Panc1 (cell line): ENCODE measurements at regions not wholly inside any gene's neighbourhood (a gene's known extent, or its start where the extent isn't known, plus 50 kb on each side); places are given as distances from the start of the nearest gene placed in this dataset.
"Not testable (repeated sequence)": the region's sequence is repeated elsewhere in the genome, so short reads cannot be mapped to it uniquely, and the experiment has no call there.

Source experiments
- ATAC-seq: fragments of 200-7000 bp; cut with Tn5 transposase; 2 replicates; pipeline ENCODE4 v1.9.1; 2020; ENCODE audit warnings: mild to moderate bottlenecking, moderate library complexity
- BruUV-seq: library from RNA; stranded (reverse); fragments of 400-500 nt; replicated peaks from 2 replicates; lab custom pipeline; 2021; lab: Mats Ljungman, UMichigan
- CTCF ChIA-PET: fragments of 300-600 bp; sonication (Branson Sonifier 250); formaldehyde crosslinking; loops from one replicate; lab custom pipeline; 2022; ENCODE audit warnings: antibody characterized with exemption; lab: Charles Lee
- POLR2A ChIA-PET: fragments of 300-600 bp; sonication (Branson Sonifier 250); formaldehyde crosslinking; loops from one replicate; lab custom pipeline; 2022; ENCODE audit warnings: antibody characterized with exemption; lab: Charles Lee
- DNase-seq: peaks from one replicate; pipeline ENCODE4 v3.0.0-alpha.2; 2010; ENCODE audit warnings: low read depth, low spot score
- H3K27ac ChIP-seq: 2 replicates; pipeline ENCODE4 v1.5.1; 2011; ENCODE audit warnings: mild to moderate bottlenecking, low read length, inconsistent platforms
- H3K27me3 ChIP-seq: fragments of 200-500 bp; sonication (Bioruptor generic); 2 replicates; pipeline ENCODE4 v1.6.0; 2014; ENCODE audit warnings: low read length, inconsistent platforms; ENCODE audit not compliant: control insufficient read depth, insufficient read depth
- H3K36me3 ChIP-seq: fragments of 200-500 bp; sonication (Bioruptor generic); 2 replicates; pipeline ENCODE4 v1.5.1; 2014; ENCODE audit warnings: inconsistent platforms, mild to moderate bottlenecking, low read length, moderate library complexity; ENCODE audit not compliant: control insufficient read depth, insufficient read depth
- H3K4me1 ChIP-seq: 2 replicates; pipeline ENCODE4 v1.5.1; 2011; ENCODE audit warnings: inconsistent platforms, mild to moderate bottlenecking, low read length, moderate library complexity; ENCODE audit not compliant: control insufficient read depth, insufficient read depth
- H3K4me3 ChIP-seq, 2 experiments: 2 replicates each; pipeline ENCODE4 v1.5.1; 2011 to 2012; ENCODE audit warnings: low read depth in 2 of 2, low read length in 2 of 2, mild to moderate bottlenecking in 2 of 2, inconsistent platforms in 1 of 2, moderate library complexity in 1 of 2
- H3K9me3 ChIP-seq: fragments of 200-500 bp; sonication (Bioruptor generic); 2 replicates; pipeline ENCODE4 v1.5.1; 2014; ENCODE audit warnings: low read depth, mild to moderate bottlenecking, inconsistent platforms, low read length, moderate library complexity; ENCODE audit not compliant: control insufficient read depth, insufficient read depth
- POLR2AphosphoS5 ChIP-seq: IDR thresholded peaks from 2 replicates; pipeline ENCODE4 v1.6.1; 2012; ENCODE audit warnings: mild to moderate bottlenecking, low read depth, low read length, moderate library complexity
- SIN3A ChIP-seq: IDR thresholded peaks from 2 replicates; pipeline ENCODE4 v1.6.1; 2012; ENCODE audit warnings: low read depth, mild to moderate bottlenecking, low read length, moderate library complexity, borderline replicate concordance; ENCODE audit not compliant: insufficient read depth
- TCF7L2 ChIP-seq: IDR thresholded peaks from 2 replicates; pipeline ENCODE4 v1.6.1; 2011; ENCODE audit warnings: mild to moderate bottlenecking, low read depth, low read length, inconsistent platforms
- in situ Hi-C: cut with HindIII; loops from 2 replicates; pipeline ENCODE4 v1.10.0; 2016; ENCODE audit warnings: low sequenced_read_pairs, low pct_unique_long_range_greater_than_20kb
- intact Hi-C: fragments of 100-400 bp; cut with micrococcal nuclease; formaldehyde crosslinking; loops from one replicate; pipeline ENCODE4 v1.10.0; 2022; ENCODE audit not compliant: unreplicated experiment
- TF ChIP-seq, protein P1 (sequence below), 2 experiments: IDR thresholded peaks; 2 replicates each; pipeline ENCODE4 v1.6.1; 2011 to 2012; ENCODE audit warnings: low read depth in 2 of 2, control low read depth in 1 of 2, low read length in 1 of 2, mild to moderate bottlenecking in 1 of 2, moderate library complexity in 1 of 2; ENCODE audit not compliant: insufficient read depth in 1 of 2
- TF ChIP-seq, protein P2 (sequence below): fragments of 450-650 bp; IDR thresholded peaks from 2 replicates; pipeline ENCODE4 v1.5.1; 2017; ENCODE audit warnings: mild to moderate bottlenecking

DNA sequence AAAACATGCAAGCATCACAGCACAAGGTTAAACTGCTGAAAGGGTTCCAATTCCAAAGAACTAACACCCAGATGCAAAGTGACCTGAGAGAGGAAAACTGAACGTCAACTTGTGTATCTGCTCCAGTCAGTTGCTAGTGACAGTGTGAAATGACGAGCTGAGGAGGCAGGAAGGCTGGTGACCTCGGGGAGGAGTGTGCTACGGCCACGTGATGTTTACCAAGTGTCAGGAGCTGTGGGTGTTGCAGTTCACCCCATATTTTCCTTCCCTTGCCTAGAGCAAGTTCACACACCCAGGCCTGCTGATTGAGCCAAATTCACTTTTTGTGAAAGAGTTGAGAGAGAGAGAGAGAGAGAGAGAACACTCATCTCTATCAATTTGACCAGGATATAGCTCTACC is 231.6 kb upstream of the ANKH start:
- ChIA-PET POLR2A (no interaction called here), CTCF (no interaction called here)
- Histone ChIP-seq H3K9me3 (no peaks in the 10 kb centered on the region), H3K36me3 (no peaks in the 10 kb centered on the region), H3K27ac (no peak overlapping the region), H3K4me1 (no peaks in the 10 kb centered on the region), H3K27me3 (0 out of 2 replicates have a peak, but pooled peaks cover 2% of the 10 kb centered on the region), H3K4me3 (no peak overlapping the region)
- BruUV-seq: no TSS peak
- no peak for DNase-seq
- TF ChIP-seq SIN3A: no peak
- TF ChIP-seq, protein P1, sequence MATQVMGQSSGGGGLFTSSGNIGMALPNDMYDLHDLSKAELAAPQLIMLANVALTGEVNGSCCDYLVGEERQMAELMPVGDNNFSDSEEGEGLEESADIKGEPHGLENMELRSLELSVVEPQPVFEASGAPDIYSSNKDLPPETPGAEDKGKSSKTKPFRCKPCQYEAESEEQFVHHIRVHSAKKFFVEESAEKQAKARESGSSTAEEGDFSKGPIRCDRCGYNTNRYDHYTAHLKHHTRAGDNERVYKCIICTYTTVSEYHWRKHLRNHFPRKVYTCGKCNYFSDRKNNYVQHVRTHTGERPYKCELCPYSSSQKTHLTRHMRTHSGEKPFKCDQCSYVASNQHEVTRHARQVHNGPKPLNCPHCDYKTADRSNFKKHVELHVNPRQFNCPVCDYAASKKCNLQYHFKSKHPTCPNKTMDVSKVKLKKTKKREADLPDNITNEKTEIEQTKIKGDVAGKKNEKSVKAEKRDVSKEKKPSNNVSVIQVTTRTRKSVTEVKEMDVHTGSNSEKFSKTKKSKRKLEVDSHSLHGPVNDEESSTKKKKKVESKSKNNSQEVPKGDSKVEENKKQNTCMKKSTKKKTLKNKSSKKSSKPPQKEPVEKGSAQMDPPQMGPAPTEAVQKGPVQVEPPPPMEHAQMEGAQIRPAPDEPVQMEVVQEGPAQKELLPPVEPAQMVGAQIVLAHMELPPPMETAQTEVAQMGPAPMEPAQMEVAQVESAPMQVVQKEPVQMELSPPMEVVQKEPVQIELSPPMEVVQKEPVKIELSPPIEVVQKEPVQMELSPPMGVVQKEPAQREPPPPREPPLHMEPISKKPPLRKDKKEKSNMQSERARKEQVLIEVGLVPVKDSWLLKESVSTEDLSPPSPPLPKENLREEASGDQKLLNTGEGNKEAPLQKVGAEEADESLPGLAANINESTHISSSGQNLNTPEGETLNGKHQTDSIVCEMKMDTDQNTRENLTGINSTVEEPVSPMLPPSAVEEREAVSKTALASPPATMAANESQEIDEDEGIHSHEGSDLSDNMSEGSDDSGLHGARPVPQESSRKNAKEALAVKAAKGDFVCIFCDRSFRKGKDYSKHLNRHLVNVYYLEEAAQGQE (IDR thresholded peaks at IDR 0.05; ENCODE audit: insufficient read depth in 1 of 2, low read depth in 2 of 2, low read length in 1 of 2): no peak
- TF ChIP-seq, protein P2, sequence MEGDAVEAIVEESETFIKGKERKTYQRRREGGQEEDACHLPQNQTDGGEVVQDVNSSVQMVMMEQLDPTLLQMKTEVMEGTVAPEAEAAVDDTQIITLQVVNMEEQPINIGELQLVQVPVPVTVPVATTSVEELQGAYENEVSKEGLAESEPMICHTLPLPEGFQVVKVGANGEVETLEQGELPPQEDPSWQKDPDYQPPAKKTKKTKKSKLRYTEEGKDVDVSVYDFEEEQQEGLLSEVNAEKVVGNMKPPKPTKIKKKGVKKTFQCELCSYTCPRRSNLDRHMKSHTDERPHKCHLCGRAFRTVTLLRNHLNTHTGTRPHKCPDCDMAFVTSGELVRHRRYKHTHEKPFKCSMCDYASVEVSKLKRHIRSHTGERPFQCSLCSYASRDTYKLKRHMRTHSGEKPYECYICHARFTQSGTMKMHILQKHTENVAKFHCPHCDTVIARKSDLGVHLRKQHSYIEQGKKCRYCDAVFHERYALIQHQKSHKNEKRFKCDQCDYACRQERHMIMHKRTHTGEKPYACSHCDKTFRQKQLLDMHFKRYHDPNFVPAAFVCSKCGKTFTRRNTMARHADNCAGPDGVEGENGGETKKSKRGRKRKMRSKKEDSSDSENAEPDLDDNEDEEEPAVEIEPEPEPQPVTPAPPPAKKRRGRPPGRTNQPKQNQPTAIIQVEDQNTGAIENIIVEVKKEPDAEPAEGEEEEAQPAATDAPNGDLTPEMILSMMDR: no peak
- TF ChIP-seq TCF7L2: no peak
- no peak for TF ChIP-seq POLR2AphosphoS5
- in situ Hi-C loops: no loop called here
- ATAC-seq: no peak
- intact Hi-C loops: no loop called here

DNA sequence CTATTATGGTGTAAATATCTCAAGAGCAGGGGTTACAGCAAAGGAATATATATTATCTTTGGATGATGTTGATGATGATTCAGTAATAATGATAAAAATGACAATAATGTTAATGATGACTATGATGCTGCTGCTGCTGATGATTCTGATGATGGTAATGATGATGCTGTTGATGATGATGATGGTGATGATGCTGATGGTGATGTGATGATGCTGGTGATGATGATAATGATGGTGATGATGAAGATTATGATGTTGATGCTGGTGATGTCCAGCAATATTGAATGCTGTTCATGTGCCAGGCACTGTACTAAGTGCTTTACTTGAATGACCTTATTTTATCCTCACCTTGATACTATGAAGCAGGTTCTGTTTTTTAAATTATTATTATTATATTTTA is 226.0 kb upstream of the ANKH start:
- no peaks in the 10 kb centered on the region for H3K36me3 ChIP-seq
- no TSS peak for BruUV-seq
- H3K9me3 ChIP-seq: no peaks in the 10 kb centered on the region
- H3K27me3 ChIP-seq: 0 out of 2 replicates have a peak, but pooled peaks cover under 1% of the 10 kb centered on the region
- H3K27ac ChIP-seq: no peak overlapping the region
- H3K4me1 ChIP-seq: no peaks in the 10 kb centered on the region
- in situ Hi-C loops (no loop called here), intact Hi-C loops (no loop called here)
- H3K4me3 ChIP-seq: no peak overlapping the region
- CTCF ChIA-PET: no interaction called here
- POLR2A ChIA-PET: no interaction called here
- DNase-seq (no peak), ATAC-seq (no peak)
- no peak for TF ChIP-seq POLR2AphosphoS5
- TF ChIP-seq SIN3A: no peak
- TF ChIP-seq, protein P2: no peak
- TF ChIP-seq, protein P1 (IDR thresholded peaks at IDR 0.05; ENCODE audit: insufficient read depth in 1 of 2, low read depth in 2 of 2, low read length in 1 of 2): no peak
- TF ChIP-seq TCF7L2: no peak

DNA sequence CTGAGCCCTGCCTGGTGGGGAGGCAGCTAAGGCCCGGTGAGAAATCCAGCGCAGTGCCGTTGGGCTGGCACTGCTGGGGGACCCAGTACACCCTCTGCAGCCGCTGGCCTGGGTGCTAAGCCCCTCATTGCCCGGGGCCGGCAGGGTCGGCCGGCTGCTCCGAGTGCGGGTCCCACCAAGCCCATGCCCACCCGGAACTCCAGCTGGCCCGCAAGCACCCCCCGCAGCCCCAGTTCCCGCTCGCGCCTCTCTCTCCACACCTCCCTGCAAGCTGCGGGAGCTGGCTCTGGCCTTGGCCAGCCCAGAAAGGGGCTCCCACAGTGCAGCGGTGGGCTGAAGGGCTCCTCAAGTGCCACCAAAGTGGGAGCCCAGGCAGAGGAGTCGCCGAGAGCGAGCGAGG is 225.1 kb upstream of the ANKH start:
- H3K9me3 ChIP-seq, H3K27ac ChIP-seq, H3K27me3 ChIP-seq, H3K36me3 ChIP-seq, POLR2A ChIA-PET, H3K4me3 ChIP-seq, BruUV-seq, CTCF ChIA-PET, DNase-seq, intact Hi-C loops, in situ Hi-C loops, ATAC-seq, H3K4me1 ChIP-seq: not testable (repeated sequence)
